K562 (cell line): ENCODE measurements at regions not wholly inside any gene's neighbourhood (a gene's known extent, or its start where the extent isn't known, plus 50 kb on each side); places are given as distances from the start of the nearest gene placed in this dataset.

Experiments
- ATAC-seq: fragments of 200-7000 bp; cut with Tn5 transposase; 3 replicates; pipeline ENCODE4 v1.9.1; 2020; ENCODE audit warnings: moderate library complexity
- BruUV-seq: library from RNA; stranded (reverse); fragments of 400-500 nt; replicated peaks from 2 replicates; lab custom pipeline; 2021; lab: Mats Ljungman, UMichigan
- CTCF ChIA-PET: fragments of 300-600 bp; formaldehyde crosslinking; extraction: SDS; loops from one replicate; lab custom pipeline; 2021; ENCODE audit warnings: low intra/inter-chr PET ratio; lab: Yijun Ruan, JAX
- POLR2A ChIA-PET: fragments of 300-600, 350-650 bp; sonication (Branson Sonifier 250); formaldehyde crosslinking; extraction: SDS; loops from one replicate; lab custom pipeline; 2021; ENCODE audit warnings: antibody characterized with exemption, inconsistent platforms; lab: Yijun Ruan, JAX
- DNase-seq, 4 experiments: peaks; one replicate each; pipeline versions ENCODE4 v3.0.0 to v3.0.0-alpha.2; 2011 to 2018; ENCODE audit warnings: low spot score in 3 of 4, mixed read lengths in 3 of 4; ENCODE audit errors: extremely low read depth in 1 of 4
- FAIRE-seq: peaks from 2 replicates; lab custom pipeline; 2011; peaks lifted over from hg19 to GRCh38; lab: Jason Lieb, UNC
- H2AFZ ChIP-seq: 2 replicates; pipeline ENCODE4 v1.6.0; 2011; ENCODE audit warnings: low read depth, low read length, control low read depth, inconsistent platforms
- H3K27ac ChIP-seq: fragments of 200-600 bp; 3 replicates; pipeline ENCODE4 v1.8.0; 2011; ENCODE audit warnings: low read depth, mild to moderate bottlenecking, control low read depth, inconsistent platforms, low read length, moderate library complexity, mixed read lengths; ENCODE audit errors: extremely low read depth
- H3K27me3 ChIP-seq, 2 experiments: fragments of 300-600 bp in 1 of 2; 2 replicates in 1 of 2; 3 replicates in 1 of 2; pipeline versions ENCODE4 v1.6.0 to v1.8.0; 2011; ENCODE audit warnings: inconsistent platforms in 2 of 2, low read length in 2 of 2, mild to moderate bottlenecking in 1 of 2, mixed read lengths in 1 of 2, moderate library complexity in 1 of 2; ENCODE audit not compliant: control insufficient read depth in 2 of 2, insufficient read depth in 2 of 2
- H3K36me3 ChIP-seq: fragments of 300-600 bp; 3 replicates; pipeline ENCODE4 v1.8.0; 2011; ENCODE audit warnings: mild to moderate bottlenecking, low read length, inconsistent platforms; ENCODE audit not compliant: control insufficient read depth, insufficient read depth
- H3K4me1 ChIP-seq, 2 experiments: fragments of 200-600 bp in 1 of 2; replicated peaks in 1 of 2; 2 replicates in 1 of 2; 3 replicates in 1 of 2; pipeline versions ENCODE4 v1.5.1 to v1.8.0; 2011; ENCODE audit warnings: inconsistent platforms in 2 of 2, low read length in 2 of 2, mild to moderate bottlenecking in 1 of 2, mixed read lengths in 1 of 2, moderate library complexity in 1 of 2; ENCODE audit not compliant: control insufficient read depth in 2 of 2, insufficient read depth in 2 of 2
- H3K4me2 ChIP-seq: 2 replicates; pipeline ENCODE4 v1.6.1; 2011; ENCODE audit warnings: low read length, control low read depth, inconsistent platforms, mixed read lengths; ENCODE audit not compliant: insufficient read depth
- H3K4me3 ChIP-seq: fragments of 200-600 bp; sonication (generic), shearing (Covaris generic); 2 replicates; pipeline ENCODE4 v1.5.1; 2016; ENCODE audit warnings: control low read depth, inconsistent platforms
- H3K79me2 ChIP-seq: fragments of 200-600 bp; 3 replicates; pipeline ENCODE4 v1.8.0; 2011; ENCODE audit warnings: low read length, inconsistent platforms; ENCODE audit not compliant: control insufficient read depth, insufficient read depth
- H3K9ac ChIP-seq, 2 experiments: 2 replicates each; pipeline versions ENCODE4 v1.6.0 to v1.6.1; 2011; ENCODE audit warnings: low read depth in 2 of 2, low read length in 2 of 2, control low read depth in 1 of 2, inconsistent platforms in 1 of 2, mild to moderate bottlenecking in 1 of 2, mixed read lengths in 1 of 2; ENCODE audit not compliant: insufficient read depth in 1 of 2
- H3K9me1 ChIP-seq: one replicate; pipeline ENCODE4 v1.6.0; 2011; ENCODE audit warnings: inconsistent platforms, mild to moderate bottlenecking, low read length, moderate library complexity; ENCODE audit not compliant: control insufficient read depth, insufficient read depth
- H3K9me3 ChIP-seq: replicated peaks from 2 replicates; pipeline ENCODE4 v1.5.1; 2011; ENCODE audit warnings: low read depth, low read length, inconsistent platforms; ENCODE audit not compliant: control insufficient read depth, insufficient read depth
- H4K20me1 ChIP-seq: replicated peaks from 2 replicates; pipeline ENCODE4 v1.6.1; 2011; ENCODE audit warnings: low read length, inconsistent platforms, mixed read lengths; ENCODE audit not compliant: control insufficient read depth, insufficient read depth
- BMI1 ChIP-seq: fragments of 150-350 bp; IDR thresholded peaks from 2 replicates; pipeline ENCODE4 v1.6.1; 2014; ENCODE audit warnings: low read length
- DEAF1 ChIP-seq: fragments of 450-650 bp; formaldehyde crosslinking; IDR thresholded peaks from 2 replicates; pipeline ENCODE4 v1.4.0; 2020; ENCODE audit warnings: mild to moderate bottlenecking, moderate library complexity
- PCBP1 ChIP-seq: fragments of 200-400 bp; formaldehyde crosslinking; IDR thresholded peaks from 2 replicates; pipeline ENCODE4 v1.6.1; 2018; ENCODE audit warnings: mild to moderate bottlenecking, low read depth, low read length; ENCODE audit not compliant: poor library complexity, severe bottlenecking
- POLR2B ChIP-seq: fragments of 450-650 bp; IDR thresholded peaks from 2 replicates; pipeline ENCODE4 v1.6.1; 2018; ENCODE audit warnings: low read depth; ENCODE audit not compliant: partially characterized antibody
- ZBTB17 ChIP-seq: fragments of 450-650 bp; formaldehyde crosslinking; IDR thresholded peaks from 2 replicates; pipeline ENCODE4 v1.4.0; 2020; ENCODE audit warnings: mild to moderate bottlenecking
- ZNF174 ChIP-seq: fragments of 250-450 bp; sonication (Bioruptor Pico); IDR thresholded peaks from 2 replicates; pipeline ENCODE4 v1.4.0; 2020; ENCODE audit warnings: mild to moderate bottlenecking
- ZNF280B ChIP-seq: fragments of 250-450 bp; sonication (Bioruptor Pico); IDR thresholded peaks from 2 replicates; pipeline ENCODE4 v1.5.1; 2021; ENCODE audit warnings: mild to moderate bottlenecking
- WGBS: fragments of 100-300 bp; shearing (Covaris generic); methylation state at CpG from one replicate; pipeline ENCODE4 v1.1.6; 2016; ENCODE audit warnings: low coverage, mixed read lengths; ENCODE audit not compliant: insufficient coverage; ENCODE audit errors: missing lambda C conversion rate; 5-methylcytosine and 5-hydroxymethylcytosine counted together
- in situ Hi-C: fragments of 300-500 bp; cut with MboI; formaldehyde crosslinking; loops from 4 replicates; pipeline ENCODE4 v1.15.0; 2018; ENCODE audit warnings: inconsistent platforms, mixed read lengths
- intact Hi-C: fragments of 100-400 bp; cut with micrococcal nuclease; formaldehyde crosslinking; loops from 2 replicates; pipeline ENCODE4 v1.14.2; 2022

GRCh38 chr7:51446785-51447184 is 130.2 kb upstream of the COBL start:
- ATAC-seq (no peak), FAIRE-seq (no peak), DNase-seq (no peak)
- Histone ChIP-seq H3K4me1 (no peaks in the 10 kb centered on the region), H4K20me1 (no peaks in the 10 kb centered on the region), H3K4me2 (no peak overlapping the region), H3K9me3 (no peaks in the 10 kb centered on the region), H3K4me3 (no peak overlapping the region), H2AFZ (no peak overlapping the region), H3K27me3 (no peaks in the 10 kb centered on the region), H3K9me1 (no peaks in the 10 kb centered on the region), H3K9ac (no peak overlapping the region), H3K27ac (no peak overlapping the region), H3K79me2 (no peaks in the 10 kb centered on the region), H3K36me3 (no peaks in the 10 kb centered on the region)
- WGBS, result 0% methylated on average over 5 of the region's 5 CpGs
- intact Hi-C loops (no loop called here), in situ Hi-C loops (no loop called here)
- TF ChIP-seq ZNF280B (CRISPR knock-in tag) (no peak), POLR2B (no peak), PCBP1 (no peak), BMI1 (no peak), ZBTB17 (CRISPR knock-in tag) (no peak), DEAF1 (no peak), ZNF174 (CRISPR knock-in tag) (no peak)
- ChIA-PET POLR2A (interaction anchor here (0.7 kb wide), 1 partner anchor 16 kb away, joined by 4 read pairs; no protein-coding TSS in a partner anchor), CTCF (no interaction called here)
- no TSS peak for BruUV-seq
